ENCODE measurements at regions not wholly inside any gene's neighbourhood (a gene's known extent, or its start where the extent isn't known, plus 50 kb on each side); places are given as distances from the start of the nearest gene placed in this dataset.

DNA sequence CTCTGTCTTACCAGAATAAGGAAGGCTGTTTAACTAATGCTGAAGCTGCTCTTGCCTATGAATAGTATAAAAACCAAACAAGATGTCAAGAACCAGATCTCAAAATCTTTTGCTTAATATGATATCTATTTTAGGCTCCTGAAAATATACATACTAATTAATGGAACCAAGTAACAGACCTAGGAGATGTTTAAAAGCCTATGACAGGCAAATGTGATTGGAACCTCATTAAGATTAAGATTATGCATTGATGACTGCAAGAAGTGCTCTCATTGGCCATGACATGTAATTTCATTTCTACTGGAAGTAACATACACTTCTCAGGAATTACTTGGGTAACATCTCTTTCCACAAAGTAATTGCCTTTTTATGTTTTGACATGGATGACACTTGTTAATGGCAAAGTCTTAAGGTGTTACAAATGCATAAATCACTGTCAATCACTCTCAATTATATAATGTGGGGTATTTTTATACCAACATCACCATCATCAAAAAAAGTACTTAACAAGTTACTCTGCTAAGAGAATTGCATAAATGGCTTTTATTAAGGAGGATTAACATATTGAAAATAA lies 326.9 kb upstream of the MIR17HG start:
- H3K4me3 ChIP-seq (ENCODE audit: low read depth in 1 of 3, low read length in 3 of 3): no peak overlapping the region
- DNase-seq (ENCODE audit: low spot score): no peak
- no peaks in the 10 kb centered on the region for H3K36me3 ChIP-seq (ENCODE audit: control insufficient read depth in 4 of 4, insufficient read depth in 3 of 4, low read depth in 1 of 4, low read length in 3 of 4)
- TF ChIP-seq EGR1 (IDR thresholded peaks at IDR 0.05; ENCODE audit: low read depth in 2 of 2): no peak
- no peak for TF ChIP-seq RAD21 (IDR thresholded peaks at IDR 0.05)
- no peak for TF ChIP-seq FOXA2 (IDR thresholded peaks at IDR 0.05)
- TF ChIP-seq REST (IDR thresholded peaks at IDR 0.05): no peak
- TF ChIP-seq CTCF (IDR thresholded peaks at IDR 0.05; ENCODE audit: low read depth, low read length, missing input control): no peak
- TF ChIP-seq FOXA1 (IDR thresholded peaks at IDR 0.05): no peak
- no peak for TF ChIP-seq HNF4G (IDR thresholded peaks at IDR 0.05)
- no peak for TF ChIP-seq GABPA (IDR thresholded peaks at IDR 0.05 in 1 of 2, conservative IDR thresholded peaks at IDR 0.05 in 1 of 2)
- no peak for TF ChIP-seq SP1 (IDR thresholded peaks at IDR 0.05)
- TF ChIP-seq JUND (IDR thresholded peaks at IDR 0.05): no peak
- TF ChIP-seq, protein P1, sequence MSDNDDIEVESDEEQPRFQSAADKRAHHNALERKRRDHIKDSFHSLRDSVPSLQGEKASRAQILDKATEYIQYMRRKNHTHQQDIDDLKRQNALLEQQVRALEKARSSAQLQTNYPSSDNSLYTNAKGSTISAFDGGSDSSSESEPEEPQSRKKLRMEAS (IDR thresholded peaks at IDR 0.05): no peak
- TF ChIP-seq RXRA (IDR thresholded peaks at IDR 0.05): no peak
- TF ChIP-seq, protein P2, sequence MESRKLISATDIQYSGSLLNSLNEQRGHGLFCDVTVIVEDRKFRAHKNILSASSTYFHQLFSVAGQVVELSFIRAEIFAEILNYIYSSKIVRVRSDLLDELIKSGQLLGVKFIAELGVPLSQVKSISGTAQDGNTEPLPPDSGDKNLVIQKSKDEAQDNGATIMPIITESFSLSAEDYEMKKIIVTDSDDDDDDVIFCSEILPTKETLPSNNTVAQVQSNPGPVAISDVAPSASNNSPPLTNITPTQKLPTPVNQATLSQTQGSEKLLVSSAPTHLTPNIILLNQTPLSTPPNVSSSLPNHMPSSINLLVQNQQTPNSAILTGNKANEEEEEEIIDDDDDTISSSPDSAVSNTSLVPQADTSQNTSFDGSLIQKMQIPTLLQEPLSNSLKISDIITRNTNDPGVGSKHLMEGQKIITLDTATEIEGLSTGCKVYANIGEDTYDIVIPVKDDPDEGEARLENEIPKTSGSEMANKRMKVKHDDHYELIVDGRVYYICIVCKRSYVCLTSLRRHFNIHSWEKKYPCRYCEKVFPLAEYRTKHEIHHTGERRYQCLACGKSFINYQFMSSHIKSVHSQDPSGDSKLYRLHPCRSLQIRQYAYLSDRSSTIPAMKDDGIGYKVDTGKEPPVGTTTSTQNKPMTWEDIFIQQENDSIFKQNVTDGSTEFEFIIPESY (IDR thresholded peaks at IDR 0.05): no peak
- TF ChIP-seq, protein P3, sequence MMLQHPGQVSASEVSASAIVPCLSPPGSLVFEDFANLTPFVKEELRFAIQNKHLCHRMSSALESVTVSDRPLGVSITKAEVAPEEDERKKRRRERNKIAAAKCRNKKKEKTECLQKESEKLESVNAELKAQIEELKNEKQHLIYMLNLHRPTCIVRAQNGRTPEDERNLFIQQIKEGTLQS (IDR thresholded peaks at IDR 0.05): no peak
- TF ChIP-seq YY1 (IDR thresholded peaks at IDR 0.05): no peak
- TF ChIP-seq HNF4A (conservative IDR thresholded peaks at IDR 0.05): no peak
- TF ChIP-seq TAF1 (conservative IDR thresholded peaks at IDR 0.05): no peak
- TF ChIP-seq NR2F2 (IDR thresholded peaks at IDR 0.05): no peak
- H3K27me3 ChIP-seq (ENCODE audit: control insufficient read depth in 4 of 4, insufficient read depth in 4 of 4, low read length in 3 of 4): no peaks in the 10 kb centered on the region
- H3K9ac ChIP-seq (ENCODE audit: low read depth in 1 of 2, low read length in 2 of 2): no peak overlapping the region
- no peaks in the 10 kb centered on the region for H3K9me3 ChIP-seq (ENCODE audit: control insufficient read depth in 4 of 4, low read length in 3 of 4)
- no peak overlapping the region for H3K27ac ChIP-seq (ENCODE audit: low read depth in 1 of 2, low read length in 2 of 2)
- H3K4me1 ChIP-seq (ENCODE audit: control insufficient read depth in 4 of 4, insufficient read depth in 4 of 4, low read length in 3 of 4): no peaks in the 10 kb centered on the region

All from liver (tissue), 7 donors.